GM12892 (cell line): ENCODE measurements at regions not wholly inside any gene's neighbourhood (a gene's known extent, or its start where the extent isn't known, plus 50 kb on each side); places are given as distances from the start of the nearest gene placed in this dataset.

Experiments
- DNase-seq: peaks from one replicate; pipeline ENCODE4 v3.0.0; 2011; ENCODE audit not compliant: insufficient read length
- FAIRE-seq: peaks from 2 replicates; lab custom pipeline; 2011; peaks lifted over from hg19 to GRCh38; lab: Jason Lieb, UNC
- POLR2A ChIP-seq: IDR thresholded peaks from 2 replicates; pipeline ENCODE4 v1.6.1; 2011; ENCODE audit warnings: low read depth, low read length, control low read depth
- POLR2AphosphoS5 ChIP-seq: IDR thresholded peaks from 2 replicates; pipeline ENCODE4 v1.6.1; 2011; ENCODE audit warnings: low read depth, low read length, control low read depth
- TAF1 ChIP-seq: IDR thresholded peaks from 2 replicates; pipeline ENCODE4 v1.6.1; 2011; ENCODE audit warnings: low read depth, mild to moderate bottlenecking, control low read depth, low read length, borderline replicate concordance

- TF ChIP-seq TAF1: no peak
- no peak for TF ChIP-seq POLR2A
- TF ChIP-seq POLR2AphosphoS5: no peak
- FAIRE-seq: no peak
These were observed 568.1 kb upstream of the MKI67 start for GRCh38 chr10:128694168-128694850.

GRCh38 chr10:128694851-128695725, 568.9 kb upstream of the MKI67 start:
- FAIRE-seq: no peak
- TF ChIP-seq POLR2A (no peak), TAF1 (no peak), POLR2AphosphoS5 (no peak)
- DNase-seq: no peak

More at GRCh38 chr10:128694168-128694850, 568.1 kb upstream of the MKI67 start:
- DNase-seq: no peak

- no peak for FAIRE-seq
- no peak for DNase-seq
- TF ChIP-seq POLR2AphosphoS5: no peak
- no peak for TF ChIP-seq POLR2A
- TF ChIP-seq TAF1: no peak
These were observed 569.7 kb upstream of the MKI67 start for GRCh38 chr10:128695931-128696330.

GRCh38 chr10:128697437-128697836, 571.2 kb upstream of the MKI67 start:
- no peak for FAIRE-seq

GRCh38 chr10:128701381-128701780, 575.2 kb upstream of the MKI67 start:
- FAIRE-seq: no peak
- TF ChIP-seq POLR2A: no peak
- TF ChIP-seq TAF1: no peak
- TF ChIP-seq POLR2AphosphoS5: no peak
- DNase-seq: no peak

More at GRCh38 chr10:128697437-128697836, 571.2 kb upstream of the MKI67 start:
- TF ChIP-seq POLR2A: no peak
- no peak for TF ChIP-seq POLR2AphosphoS5
- no peak for TF ChIP-seq TAF1
- no peak for DNase-seq

GRCh38 chr10:128701837-128702236, 575.6 kb upstream of the MKI67 start:
- TF ChIP-seq POLR2A: no peak
- TF ChIP-seq TAF1: no peak
- TF ChIP-seq POLR2AphosphoS5: no peak
- DNase-seq: no peak
- no peak for FAIRE-seq

GRCh38 chr10:128704716-128705115, 578.5 kb upstream of the MKI67 start:
- TF ChIP-seq POLR2AphosphoS5 (no peak), POLR2A (no peak), TAF1 (no peak)
- FAIRE-seq: no peak
- no peak for DNase-seq

- FAIRE-seq: no peak
- TF ChIP-seq TAF1 (no peak), POLR2A (no peak), POLR2AphosphoS5 (no peak)
- no peak for DNase-seq
These were observed 582.0 kb upstream of the MKI67 start for GRCh38 chr10:128708182-128708581.

GRCh38 chr10:128709686-128710085, 583.5 kb upstream of the MKI67 start:
- no peak for FAIRE-seq
- DNase-seq: no peak
- TF ChIP-seq POLR2AphosphoS5: no peak
- no peak for TF ChIP-seq POLR2A
- no peak for TF ChIP-seq TAF1

GRCh38 chr10:128710098-128710797, 584.0 kb upstream of the MKI67 start:
- no peak for FAIRE-seq
- TF ChIP-seq TAF1 (no peak), POLR2A (no peak), POLR2AphosphoS5 (no peak)
- DNase-seq: no peak

GRCh38 chr10:128710798-128711183, 584.6 kb upstream of the MKI67 start:
- FAIRE-seq: no peak
- DNase-seq: no peak
- TF ChIP-seq POLR2A (no peak), TAF1 (no peak), POLR2AphosphoS5 (no peak)
